LNCaP clone FGC (cell line): ENCODE measurements at regions not wholly inside any gene's neighbourhood (a gene's known extent, or its start where the extent isn't known, plus 50 kb on each side); places are given as distances from the start of the nearest gene placed in this dataset.

ENCODE experiments used
- DNase-seq: peaks from one replicate; pipeline ENCODE4 v3.0.0-alpha.2; 2011; ENCODE audit warnings: low read depth
- H3K4me3 ChIP-seq: 2 replicates; pipeline ENCODE4 v1.5.1; 2011; ENCODE audit warnings: mild to moderate bottlenecking, low read depth, low read length, control low read depth
- TF ChIP-seq, protein P1 (sequence below): IDR thresholded peaks from 2 replicates; pipeline ENCODE4 v1.5.1; 2012; ENCODE audit warnings: mild to moderate bottlenecking; ENCODE audit not compliant: control insufficient read depth, insufficient read depth; ENCODE audit errors: extremely low read depth

DNA sequence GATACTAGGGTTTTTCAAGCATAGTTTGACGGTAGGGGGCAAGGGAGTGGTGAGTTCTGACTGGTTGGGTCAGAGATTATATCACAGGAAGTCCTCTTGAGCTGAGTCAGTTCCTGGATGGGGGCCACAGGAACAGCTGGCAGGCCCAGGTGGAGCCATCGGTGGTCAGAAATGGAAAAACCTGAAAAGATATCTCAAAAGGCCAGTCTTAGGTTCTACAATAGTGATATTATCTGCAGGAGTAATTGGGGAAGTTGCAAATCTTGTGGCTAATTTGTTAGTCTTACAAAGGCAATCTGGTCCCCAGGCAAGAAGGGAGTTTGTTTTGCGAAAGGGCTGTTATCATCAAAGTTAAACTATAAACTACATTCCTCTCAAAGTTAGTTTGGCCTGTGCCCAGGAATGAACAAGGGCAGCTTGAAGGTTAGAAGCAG lies 159.3 kb downstream of the PTCHD1 start:
- DNase-seq: no peak

DNA sequence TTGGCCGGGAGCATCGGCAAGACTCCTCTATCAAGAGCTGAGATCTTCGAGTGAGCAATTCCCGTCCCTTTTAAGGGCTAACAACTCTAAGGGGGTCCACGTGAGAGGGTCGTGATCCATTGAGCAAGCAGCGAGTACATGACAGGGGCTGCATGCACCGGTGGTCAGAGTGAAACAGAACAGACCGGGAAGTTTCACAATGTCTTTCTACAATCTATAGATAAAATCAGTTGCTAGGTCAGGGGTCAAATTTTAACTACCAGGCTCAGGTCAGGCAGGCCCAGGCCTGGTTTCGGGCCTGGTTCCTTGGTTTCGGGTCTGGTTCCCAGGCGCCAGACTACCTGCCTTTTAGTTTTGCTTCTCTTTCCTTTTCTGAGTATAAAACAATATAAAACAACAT lies 160.1 kb downstream of the PTCHD1 start:
- no peak for DNase-seq
- H3K4me3 ChIP-seq: no peak overlapping the region
- TF ChIP-seq, protein P1, sequence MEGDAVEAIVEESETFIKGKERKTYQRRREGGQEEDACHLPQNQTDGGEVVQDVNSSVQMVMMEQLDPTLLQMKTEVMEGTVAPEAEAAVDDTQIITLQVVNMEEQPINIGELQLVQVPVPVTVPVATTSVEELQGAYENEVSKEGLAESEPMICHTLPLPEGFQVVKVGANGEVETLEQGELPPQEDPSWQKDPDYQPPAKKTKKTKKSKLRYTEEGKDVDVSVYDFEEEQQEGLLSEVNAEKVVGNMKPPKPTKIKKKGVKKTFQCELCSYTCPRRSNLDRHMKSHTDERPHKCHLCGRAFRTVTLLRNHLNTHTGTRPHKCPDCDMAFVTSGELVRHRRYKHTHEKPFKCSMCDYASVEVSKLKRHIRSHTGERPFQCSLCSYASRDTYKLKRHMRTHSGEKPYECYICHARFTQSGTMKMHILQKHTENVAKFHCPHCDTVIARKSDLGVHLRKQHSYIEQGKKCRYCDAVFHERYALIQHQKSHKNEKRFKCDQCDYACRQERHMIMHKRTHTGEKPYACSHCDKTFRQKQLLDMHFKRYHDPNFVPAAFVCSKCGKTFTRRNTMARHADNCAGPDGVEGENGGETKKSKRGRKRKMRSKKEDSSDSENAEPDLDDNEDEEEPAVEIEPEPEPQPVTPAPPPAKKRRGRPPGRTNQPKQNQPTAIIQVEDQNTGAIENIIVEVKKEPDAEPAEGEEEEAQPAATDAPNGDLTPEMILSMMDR: no peak

More for the DNA sequence above, 159.3 kb downstream of the PTCHD1 start:
- TF ChIP-seq, protein P1: no peak
- H3K4me3 ChIP-seq: no peak overlapping the region

DNA sequence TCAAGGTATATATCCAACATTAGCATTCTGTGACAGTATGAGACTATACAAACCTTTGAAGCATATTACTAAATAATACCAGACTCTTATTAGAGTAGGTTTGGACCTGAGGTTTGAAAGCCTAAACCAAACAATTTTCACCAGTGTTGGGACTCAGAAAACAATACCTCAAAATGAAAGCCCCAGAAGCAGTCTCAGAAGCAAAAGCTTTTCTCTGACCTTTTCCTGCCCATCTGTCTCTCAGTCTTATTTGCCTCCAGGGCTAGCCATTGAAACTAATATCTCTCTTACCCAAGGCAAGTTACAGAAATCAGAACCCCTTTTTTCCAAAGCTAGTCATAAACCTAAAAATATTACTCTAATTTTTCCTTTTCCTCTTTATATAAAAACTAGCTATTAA lies 163.3 kb downstream of the PTCHD1 start:
- TF ChIP-seq, protein P1: no peak
- no peak overlapping the region for H3K4me3 ChIP-seq
- DNase-seq: no peak

DNA sequence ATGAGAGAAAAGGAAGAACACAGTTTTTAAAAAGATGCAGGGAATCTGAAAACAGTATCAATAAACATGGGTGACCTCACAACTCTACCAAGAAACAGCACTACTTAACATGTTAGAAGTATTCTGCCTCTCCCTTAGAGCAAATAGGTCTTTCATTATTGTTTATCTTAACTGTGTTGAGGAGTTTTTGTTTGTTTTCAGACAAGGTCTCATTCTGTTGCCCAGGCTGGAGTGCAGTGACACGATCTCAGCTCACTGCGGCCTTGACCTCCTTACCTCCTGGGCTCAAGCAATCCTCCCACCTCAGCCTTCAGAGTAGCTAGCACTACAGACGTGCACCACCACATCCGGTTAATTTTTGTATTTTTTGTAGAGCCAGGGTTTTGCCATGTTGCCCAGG lies 165.3 kb upstream of the PRDX4 start:
- TF ChIP-seq, protein P1: no peak
- DNase-seq: no peak
- no peak overlapping the region for H3K4me3 ChIP-seq

DNA sequence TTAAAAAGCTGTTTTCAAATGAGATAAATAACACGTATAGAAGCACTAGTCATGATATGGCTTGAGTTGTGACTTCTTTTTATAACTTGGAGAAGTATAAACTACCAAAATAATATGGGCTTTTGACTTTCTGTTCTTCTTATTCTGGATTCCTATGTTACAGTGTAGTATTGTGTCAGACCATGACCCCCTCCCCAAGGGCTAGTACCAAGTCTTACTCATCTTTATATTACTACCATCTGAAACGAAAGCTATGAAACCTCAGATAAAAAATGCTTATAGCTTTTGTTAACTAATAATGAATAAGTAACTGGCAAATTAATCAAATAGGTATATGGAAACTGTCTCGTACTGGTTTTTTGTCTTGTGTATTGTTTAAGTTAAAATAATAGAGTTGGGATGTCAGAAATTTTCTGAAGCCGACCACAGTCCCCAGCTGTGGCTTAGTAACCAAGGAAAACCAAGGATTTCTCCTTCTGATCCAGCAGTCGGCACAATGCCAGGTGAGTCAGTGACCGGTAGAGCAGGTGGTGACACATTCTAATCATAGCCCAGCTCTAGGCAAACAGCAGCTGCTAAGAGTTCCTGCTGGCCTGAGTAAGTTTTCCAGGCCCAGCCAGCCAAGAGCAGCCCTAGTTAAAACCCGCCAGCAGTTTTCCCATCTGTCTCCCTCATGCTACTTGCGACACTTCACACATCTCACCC lies 163.3 kb upstream of the PRDX4 start:
- DNase-seq: peak; percentile 82
- H3K4me3 ChIP-seq: no peak overlapping the region
- TF ChIP-seq, protein P1: no peak

DNA sequence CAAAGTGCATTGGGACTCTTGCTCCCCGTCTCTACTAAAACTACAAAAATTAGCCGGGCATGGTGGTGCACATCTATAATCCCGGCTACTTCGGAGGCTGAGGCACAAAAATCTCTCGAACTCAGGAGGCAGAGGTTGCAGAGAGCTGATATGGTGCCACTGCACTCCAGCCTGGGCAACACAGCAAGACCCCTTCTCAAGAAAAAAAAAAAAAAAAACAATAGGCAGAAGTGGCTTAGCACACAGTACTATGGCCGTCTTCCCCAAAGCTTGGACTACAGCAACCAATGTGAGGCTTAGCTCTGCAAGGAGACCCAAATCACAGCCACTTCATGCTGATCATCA lies 162.8 kb upstream of the PRDX4 start:
- H3K4me3 ChIP-seq: no peak overlapping the region
- DNase-seq: no peak
- TF ChIP-seq, protein P1: no peak

DNA sequence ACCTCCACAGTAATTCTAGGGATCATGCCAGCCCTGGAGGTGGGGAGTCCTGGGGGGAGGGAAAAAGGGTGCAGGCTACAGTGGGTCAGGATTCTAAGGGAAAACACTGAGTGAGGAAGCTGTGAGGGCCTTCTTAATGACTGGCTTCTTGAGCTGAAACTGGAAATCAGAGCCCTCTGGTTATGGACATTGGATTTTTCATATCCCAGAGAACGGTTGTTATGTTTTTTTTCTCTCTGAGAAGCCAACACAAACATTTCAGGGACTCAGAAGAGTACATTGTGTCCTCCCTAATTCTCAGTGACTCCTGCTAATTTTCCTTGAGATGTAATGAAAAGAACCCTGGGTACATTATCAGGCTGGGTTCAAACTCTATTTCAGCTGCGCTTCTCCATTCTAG lies 162.4 kb upstream of the PRDX4 start:
- TF ChIP-seq, protein P1: no peak
- H3K4me3 ChIP-seq: no peak overlapping the region
- no peak for DNase-seq
